ENCODE measurements at regions not wholly inside any gene's neighbourhood (a gene's known extent, or its start where the extent isn't known, plus 50 kb on each side); places are given as distances from the start of the nearest gene placed in this dataset.

- no peaks in the 10 kb centered on the region for H4K20me1 ChIP-seq (ENCODE audit: insufficient read depth)
- no peaks in the 10 kb centered on the region for H3K36me3 ChIP-seq (ENCODE audit: control insufficient read depth in 1 of 2, insufficient read depth in 2 of 2, low read length in 2 of 2)
- H2AFZ ChIP-seq (ENCODE audit: low read depth, low read length, poor library complexity, severe bottlenecking) = no peak overlapping the region
- DNase-seq (ENCODE audit: low read depth, low spot score) (no peak), ATAC-seq (no peak)
- POLR2A ChIA-PET = no interaction called here
- no peaks in the 10 kb centered on the region for H3K9me3 ChIP-seq (ENCODE audit: control insufficient read depth in 1 of 2, insufficient read depth in 1 of 2, low read depth in 1 of 2, low read length in 2 of 2)
- no peak overlapping the region for H3K4me2 ChIP-seq (ENCODE audit: low read length)
- H3K27ac ChIP-seq (ENCODE audit: low read depth, low read length) = no peak overlapping the region
- no peaks in the 10 kb centered on the region for H3K27me3 ChIP-seq (ENCODE audit: insufficient read depth, low read length)
- H3K4me3 ChIP-seq (replicated peaks in 1 of 2; ENCODE audit: low read depth in 1 of 2, low read length in 2 of 2) = no peak overlapping the region
- TF ChIP-seq CTCF (IDR thresholded peaks at IDR 0.05 in 2 of 3, conservative IDR thresholded peaks at IDR 0.05 in 1 of 3; ENCODE audit: borderline replicate concordance in 1 of 3, insufficient read depth in 1 of 3, low read depth in 2 of 3, low read length in 2 of 3) (no peak), FOSL1 (IDR thresholded peaks at IDR 0.05; ENCODE audit: low read depth) (no peak), SRF (IDR thresholded peaks at IDR 0.05; ENCODE audit: low read depth) (no peak), EGR1 (IDR thresholded peaks at IDR 0.05; ENCODE audit: low read depth) (no peak)
- no peaks in the 10 kb centered on the region for H3K4me1 ChIP-seq (ENCODE audit: control insufficient read depth in 1 of 2, insufficient read depth in 2 of 2, low read length in 2 of 2)
- CTCF ChIA-PET = no interaction called here
- H3K9ac ChIP-seq (ENCODE audit: low read length) = no peak overlapping the region
- no TSS peak for BruUV-seq (replicated peaks)
- RAD21 ChIA-PET (ENCODE audit: low non-redundant PET in 1 of 2, low total read pairs in 2 of 2, uncharacterized antibody in 2 of 2, unreplicated experiment in 2 of 2) = no interaction called here
- no peaks in the 10 kb centered on the region for H3K9me2 ChIP-seq (ENCODE audit: insufficient read depth)
- H3K79me2 ChIP-seq (ENCODE audit: insufficient read depth, low read length) = no peaks in the 10 kb centered on the region
- intact Hi-C loops (cut with micrococcal nuclease) = no loop called here
Observed at GRCh38 chr13:90375851-90376250, 971.6 kb upstream of the MIR17HG start.

DNA sequence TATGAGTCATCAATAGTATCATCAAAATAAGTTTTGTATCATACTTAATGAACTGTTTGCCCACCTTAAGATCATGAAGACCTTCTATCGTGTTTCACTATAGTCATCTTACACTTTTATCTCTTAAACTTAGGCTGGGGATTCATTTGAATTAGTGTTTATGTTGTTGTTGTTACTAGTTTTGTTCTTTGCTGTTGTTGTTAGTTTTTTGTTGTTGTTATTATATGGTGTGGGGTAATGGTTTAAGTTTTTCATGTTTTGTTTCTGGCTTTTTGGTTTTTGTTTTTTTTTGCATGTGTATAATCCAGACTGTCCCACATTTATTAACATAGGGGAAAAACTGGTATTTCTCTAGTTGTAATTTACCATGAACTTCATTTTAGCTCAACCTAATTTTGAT lies 965.1 kb upstream of the MIR17HG start:
- POLR2A ChIA-PET = no interaction called here
- H2AFZ ChIP-seq (ENCODE audit: low read depth, low read length, poor library complexity, severe bottlenecking) = no peak overlapping the region
- CTCF ChIA-PET = no interaction called here
- RAD21 ChIA-PET (ENCODE audit: low non-redundant PET in 1 of 2, low total read pairs in 2 of 2, uncharacterized antibody in 2 of 2, unreplicated experiment in 2 of 2) = no interaction called here
- no peak overlapping the region for H3K27ac ChIP-seq (ENCODE audit: low read depth, low read length)
- ATAC-seq (no peak), DNase-seq (ENCODE audit: low read depth, low spot score) (no peak)
- H4K20me1 ChIP-seq (ENCODE audit: insufficient read depth) = no peaks in the 10 kb centered on the region
- no peak overlapping the region for H3K4me3 ChIP-seq (replicated peaks in 1 of 2; ENCODE audit: low read depth in 1 of 2, low read length in 2 of 2)
- H3K36me3 ChIP-seq (ENCODE audit: control insufficient read depth in 1 of 2, insufficient read depth in 2 of 2, low read length in 2 of 2) = no peaks in the 10 kb centered on the region
- H3K4me1 ChIP-seq (ENCODE audit: control insufficient read depth in 1 of 2, insufficient read depth in 2 of 2, low read length in 2 of 2) = no peaks in the 10 kb centered on the region
- no peaks in the 10 kb centered on the region for H3K9me3 ChIP-seq (ENCODE audit: control insufficient read depth in 1 of 2, insufficient read depth in 1 of 2, low read depth in 1 of 2, low read length in 2 of 2)
- no TSS peak for BruUV-seq (replicated peaks)
- H3K9me2 ChIP-seq (ENCODE audit: insufficient read depth) = no peaks in the 10 kb centered on the region
- no peak overlapping the region for H3K4me2 ChIP-seq (ENCODE audit: low read length)
- no peak for TF ChIP-seq SP1 (IDR thresholded peaks at IDR 0.05; ENCODE audit: low read depth)
- TF ChIP-seq, protein P1, sequence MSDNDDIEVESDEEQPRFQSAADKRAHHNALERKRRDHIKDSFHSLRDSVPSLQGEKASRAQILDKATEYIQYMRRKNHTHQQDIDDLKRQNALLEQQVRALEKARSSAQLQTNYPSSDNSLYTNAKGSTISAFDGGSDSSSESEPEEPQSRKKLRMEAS (IDR thresholded peaks at IDR 0.05) = no peak
- TF ChIP-seq ZNF274 (IDR thresholded peaks at IDR 0.05; ENCODE audit: low read depth, low read length) = no peak
- no peak for TF ChIP-seq ELF1 (IDR thresholded peaks at IDR 0.05; ENCODE audit: borderline replicate concordance, low read depth)
- TF ChIP-seq ZFX (IDR thresholded peaks at IDR 0.05) = no peak
- H3K9ac ChIP-seq (ENCODE audit: low read length) = no peak overlapping the region
- H3K27me3 ChIP-seq (ENCODE audit: insufficient read depth, low read length) = no peaks in the 10 kb centered on the region
- intact Hi-C loops (cut with micrococcal nuclease) = no loop called here
- H3K79me2 ChIP-seq (ENCODE audit: insufficient read depth, low read length) = no peaks in the 10 kb centered on the region

Data from HCT116 (cell line).